NCI-H2081 treated with DMSO at 0.1 percent for 48 hours (cell line): ENCODE measurements at regions not wholly inside any gene's neighbourhood (a gene's known extent, or its start where the extent isn't known, plus 50 kb on each side); places are given as distances from the start of the nearest gene placed in this dataset.
"Not testable (repeated sequence)": the region's sequence is repeated elsewhere in the genome, so short reads cannot be mapped to it uniquely, and the experiment has no call there.

ENCODE experiments used
- DNase-seq: peaks from one replicate; lab custom pipeline; 2025; lab: John Stamatoyannopoulos, UW

DNA sequence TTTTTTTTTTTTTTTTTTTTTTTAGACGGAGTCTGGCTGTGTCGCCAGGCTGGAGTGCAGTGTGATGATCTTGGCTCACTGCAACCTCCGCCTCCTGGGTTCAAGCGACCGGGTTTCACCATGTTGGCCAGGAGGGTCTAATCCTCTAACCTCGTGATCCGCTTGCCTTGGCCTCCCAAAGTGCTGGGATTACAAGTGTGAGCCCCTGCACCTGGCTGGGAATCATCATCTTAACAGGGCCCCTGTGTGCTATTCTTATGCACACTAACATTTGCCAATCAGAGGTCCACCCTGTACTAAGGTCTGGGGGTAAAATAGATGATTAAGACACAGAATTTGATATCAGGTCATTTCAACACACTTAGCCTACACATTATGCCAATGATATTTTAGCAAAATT is 278.7 kb upstream of the CHRM3 start:
- DNase-seq, result no peak

DNA sequence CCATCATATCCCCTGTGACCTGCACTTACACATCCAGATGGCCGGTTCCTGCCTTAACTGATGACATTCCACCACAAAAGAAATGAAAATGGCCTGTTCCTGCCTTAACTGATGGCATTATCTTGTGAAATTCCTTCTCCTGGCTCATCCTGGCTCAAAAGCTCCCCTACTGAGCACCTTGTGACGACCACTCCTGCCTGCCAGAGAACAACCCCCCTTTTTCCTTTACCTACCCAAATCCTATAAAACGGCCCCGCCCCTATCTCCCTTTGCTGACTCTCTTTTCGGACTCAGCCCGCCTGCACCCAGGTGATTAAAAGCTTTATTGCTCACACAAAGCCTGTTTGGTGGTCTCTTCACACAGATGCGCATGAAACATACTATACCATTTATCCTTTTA is 279.7 kb upstream of the CHRM3 start:
- not testable (repeated sequence) for DNase-seq

DNA sequence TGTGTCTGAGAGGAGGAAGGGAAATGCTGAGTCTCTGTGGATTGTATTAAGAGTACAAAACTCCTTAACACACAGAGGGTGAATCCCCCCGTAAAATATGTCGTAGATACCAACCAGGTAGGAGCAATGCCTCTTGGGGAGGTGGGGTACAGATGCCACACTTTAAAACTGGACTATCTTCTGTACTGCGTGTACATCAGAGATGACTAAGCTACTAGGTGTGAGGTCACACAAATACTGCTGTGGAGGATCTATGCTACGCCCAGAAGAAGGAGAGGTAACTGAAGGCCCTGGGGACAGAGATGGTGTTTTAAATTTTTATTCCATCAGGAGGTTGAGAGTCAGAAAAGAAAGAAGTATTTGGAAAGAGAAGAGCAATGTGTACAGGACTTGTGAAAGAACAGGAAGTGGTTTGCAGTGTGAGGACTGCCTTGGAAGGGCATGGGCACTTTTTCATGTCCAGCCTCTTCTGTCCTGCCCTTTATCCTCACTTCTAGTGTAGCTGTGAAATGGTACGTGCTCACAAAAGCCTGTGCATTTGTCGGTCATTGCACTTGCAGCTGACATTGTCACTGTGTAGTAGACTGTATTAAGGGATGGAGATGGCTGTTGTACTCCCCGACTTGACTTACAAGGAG is 287.8 kb upstream of the CHRM3 start:
- DNase-seq, result no peak

DNA sequence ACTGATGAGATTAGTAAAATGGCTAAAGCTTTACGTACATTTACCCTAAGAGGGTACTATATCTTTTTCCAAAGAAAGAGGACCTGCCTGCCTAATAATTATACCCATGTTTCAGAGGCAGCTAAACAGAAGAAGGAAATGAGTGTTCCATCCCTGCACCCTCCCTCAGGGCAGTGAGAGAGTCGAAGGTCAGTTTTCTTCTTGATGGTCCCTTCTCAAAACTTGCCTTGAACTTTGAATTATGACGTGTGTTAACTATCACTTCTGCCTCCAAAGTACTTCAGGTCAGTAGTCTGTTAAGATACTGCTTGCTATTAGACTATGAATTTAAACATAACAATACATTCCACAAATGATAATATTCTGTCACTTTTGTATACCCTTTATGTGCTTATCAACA is 294.8 kb upstream of the CHRM3 start:
- no peak for DNase-seq

GRCh38 chr1:239084459-239085080 is 301.8 kb upstream of the CHRM3 start:
- no peak for DNase-seq

DNA sequence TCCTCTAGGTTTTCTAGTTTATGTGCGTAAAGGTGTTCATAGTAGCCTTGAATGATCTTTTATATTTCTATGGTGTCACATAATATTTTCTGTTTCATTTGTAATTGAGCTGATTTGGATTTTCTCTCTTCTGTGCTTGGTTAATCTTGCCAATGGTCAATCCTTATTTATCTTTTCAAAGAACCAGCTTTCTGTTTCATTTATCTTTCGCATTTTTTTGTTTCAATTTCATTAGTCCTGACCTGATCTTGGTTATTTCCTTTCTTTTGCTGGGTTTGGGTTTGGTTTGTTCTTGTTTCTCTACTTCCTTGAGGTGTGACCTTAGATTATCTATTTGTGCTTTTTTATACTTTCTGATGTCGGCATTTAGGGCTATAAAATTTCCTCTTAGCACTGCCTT is 304.4 kb upstream of the CHRM3 start:
- DNase-seq, result not testable (repeated sequence)

- no peak for DNase-seq
Observed at GRCh38 chr1:239067480-239067879, 318.9 kb upstream of the CHRM3 start.

GRCh38 chr1:239067058-239067457 is 319.3 kb upstream of the CHRM3 start:
- DNase-seq, result no peak

DNA sequence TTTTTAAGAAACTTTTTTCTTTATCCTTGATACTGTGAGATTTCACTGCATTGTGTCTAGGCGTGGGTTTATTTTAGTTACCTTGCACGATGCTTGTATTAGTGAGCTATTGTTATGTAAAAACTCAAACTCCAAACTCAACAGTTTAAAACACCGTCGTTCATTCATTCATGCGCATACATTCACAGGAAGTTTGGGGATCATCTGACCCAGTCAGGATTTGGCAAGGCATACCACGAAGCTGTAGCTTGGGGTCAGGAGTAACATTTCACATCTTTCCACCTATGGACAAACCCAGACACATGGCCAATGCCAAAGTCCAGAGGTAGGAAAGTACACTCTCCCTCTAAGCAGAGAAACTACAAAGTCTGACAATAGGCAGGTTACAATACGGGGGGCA is 324.6 kb upstream of the CHRM3 start:
- no peak for DNase-seq

DNA sequence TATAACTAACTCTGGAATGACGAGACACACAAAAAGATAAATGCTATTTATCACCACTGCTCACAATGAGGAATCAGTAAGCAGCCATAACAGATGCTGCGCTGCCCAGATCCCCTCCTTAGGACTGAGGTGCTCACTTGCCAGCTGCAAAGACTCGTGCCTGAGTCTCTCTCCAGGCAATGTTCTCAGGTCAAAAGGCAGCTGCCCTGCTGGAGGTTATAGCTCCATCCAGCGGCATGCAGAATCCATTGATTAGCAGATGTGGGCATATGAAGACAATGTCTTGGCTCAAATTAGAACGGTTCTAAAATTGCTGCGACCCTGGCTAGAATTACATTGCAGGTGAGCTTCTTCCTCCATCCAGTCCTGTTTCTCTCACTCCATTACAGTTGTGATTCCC is 328.2 kb upstream of the CHRM3 start:
- no peak for DNase-seq

GRCh38 chr1:239056940-239057339 is 329.4 kb upstream of the CHRM3 start:
- no peak for DNase-seq

DNA sequence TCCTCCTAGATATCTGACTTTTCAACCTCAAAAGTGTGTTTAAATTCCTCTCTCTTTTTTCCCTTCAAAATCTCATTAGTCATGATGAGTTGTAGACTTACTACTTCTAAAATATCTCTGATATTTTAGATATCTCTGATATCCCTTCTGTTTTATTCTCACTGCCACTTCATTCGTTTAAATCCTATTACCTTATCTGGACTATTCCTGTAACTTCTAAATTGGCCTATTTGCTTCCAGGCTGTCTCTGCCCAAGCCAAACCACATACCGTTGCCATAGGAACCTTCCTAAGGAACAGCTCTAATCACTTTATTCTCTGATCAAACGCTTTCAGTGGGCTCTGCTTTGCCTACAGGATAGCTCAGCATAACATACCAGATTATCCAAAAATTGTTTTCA is 333.1 kb upstream of the CHRM3 start:
- no peak for DNase-seq

DNA sequence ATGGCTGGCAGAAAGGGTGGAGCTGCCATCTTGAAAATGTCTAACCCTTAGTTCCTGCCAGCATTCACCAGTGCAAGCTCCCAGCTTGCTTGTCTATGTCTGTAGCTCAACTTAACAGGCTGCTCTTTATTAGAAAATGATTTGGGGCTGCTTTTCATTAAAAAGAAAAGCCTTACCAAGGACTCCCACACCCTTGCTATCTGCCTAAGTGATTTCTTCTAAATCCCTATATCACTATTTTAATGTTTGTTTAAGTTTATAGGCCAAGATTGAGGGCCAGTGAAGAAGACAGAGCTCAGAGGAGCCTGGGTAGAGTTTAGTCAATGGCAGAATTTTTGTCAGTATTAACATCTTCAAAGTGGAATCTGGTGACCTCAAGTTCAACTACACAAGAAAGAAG is 336.8 kb upstream of the CHRM3 start:
- no peak for DNase-seq

DNA sequence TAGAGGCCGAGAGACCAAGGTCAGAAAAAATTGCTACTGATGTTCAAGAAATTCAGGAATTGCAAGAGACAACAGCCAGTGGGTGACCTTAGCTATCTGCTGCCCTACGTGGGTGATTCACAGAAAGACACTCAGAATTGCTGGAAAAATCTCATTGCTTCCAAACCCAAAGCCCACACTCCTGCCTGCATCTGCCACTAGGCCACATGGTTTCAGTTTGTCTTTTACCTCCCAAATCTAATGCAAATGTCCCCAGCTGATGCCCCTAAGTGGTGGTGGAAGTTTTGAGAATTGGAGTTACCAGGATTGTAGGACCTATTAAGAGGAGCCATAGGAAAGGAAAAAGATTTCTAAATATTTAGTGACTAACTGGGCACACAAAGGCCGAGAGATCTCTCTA is 341.5 kb upstream of the CHRM3 start:
- no peak for DNase-seq

GRCh38 chr1:239040523-239040922 is 345.8 kb upstream of the CHRM3 start:
- DNase-seq, result no peak

DNA sequence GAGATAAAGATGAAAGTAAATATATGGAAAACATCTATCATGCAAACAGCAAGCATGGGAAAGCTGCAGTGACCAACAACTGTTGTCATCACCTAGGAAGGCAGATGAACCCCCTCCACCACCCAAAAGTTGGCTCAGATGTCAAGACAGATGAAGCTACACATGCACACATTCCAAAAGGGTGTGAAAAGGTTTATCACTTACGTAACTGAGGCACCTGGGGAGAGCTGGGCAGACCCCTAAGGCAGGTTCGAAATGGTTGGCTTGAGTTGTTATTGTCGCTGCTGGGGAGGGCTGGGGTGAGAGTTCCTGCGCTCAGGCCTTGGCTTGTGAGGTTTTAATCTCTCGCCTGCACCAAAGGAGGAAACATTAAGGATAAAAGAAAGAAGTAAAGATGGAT is 355.1 kb upstream of the CHRM3 start:
- no peak for DNase-seq

- no peak for DNase-seq
Observed at GRCh38 chr1:239025997-239026694, 360.2 kb upstream of the CHRM3 start.

DNA sequence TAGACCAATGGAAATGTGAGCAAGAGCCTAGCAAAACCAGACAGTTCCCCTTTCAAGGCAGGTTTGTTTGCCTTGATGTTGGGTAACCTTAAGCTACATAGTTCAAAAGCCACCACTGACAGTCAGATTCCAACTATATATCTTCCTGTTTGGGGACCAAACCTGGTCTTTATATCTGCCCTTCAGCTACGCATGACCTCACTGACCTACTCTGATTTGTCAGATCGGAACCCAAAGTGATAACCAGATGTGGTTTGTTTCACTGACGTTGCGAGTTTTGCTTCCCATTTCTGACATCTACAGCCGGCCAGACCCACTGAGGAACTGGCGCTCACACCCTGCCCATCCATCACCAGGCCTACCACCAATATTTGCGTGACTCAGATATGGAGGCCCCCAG is 361.1 kb upstream of the CHRM3 start:
- DNase-seq, result no peak

DNA sequence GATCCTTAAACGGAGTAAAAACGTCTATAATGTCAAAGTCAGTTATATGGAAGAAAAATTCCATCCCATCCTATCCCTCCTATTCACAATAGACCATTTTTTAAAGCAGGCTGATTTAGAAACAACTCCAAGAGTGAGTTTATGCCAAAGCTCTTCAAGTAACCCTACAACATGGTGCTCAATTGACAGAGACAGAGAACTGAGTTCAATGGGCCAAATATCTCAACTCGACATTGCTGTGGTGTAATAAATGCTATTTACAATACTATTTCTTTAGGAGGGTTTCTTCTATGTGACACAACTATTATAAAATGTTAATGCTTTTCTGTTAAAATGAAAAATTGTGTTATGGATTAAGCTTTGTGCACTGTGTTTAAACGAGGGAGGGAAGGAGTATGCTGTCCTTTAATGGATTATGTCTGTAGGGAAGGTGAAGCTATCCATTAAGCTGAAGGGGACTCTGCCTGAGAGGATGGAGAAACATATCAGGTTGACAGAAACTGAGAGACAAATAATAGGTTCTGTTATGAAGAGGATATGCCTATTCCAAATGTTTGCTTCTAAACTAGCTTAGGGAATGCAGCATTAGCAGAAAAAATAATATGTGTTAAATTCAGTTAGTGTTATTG is 362.5 kb upstream of the CHRM3 start:
- DNase-seq, result no peak

DNA sequence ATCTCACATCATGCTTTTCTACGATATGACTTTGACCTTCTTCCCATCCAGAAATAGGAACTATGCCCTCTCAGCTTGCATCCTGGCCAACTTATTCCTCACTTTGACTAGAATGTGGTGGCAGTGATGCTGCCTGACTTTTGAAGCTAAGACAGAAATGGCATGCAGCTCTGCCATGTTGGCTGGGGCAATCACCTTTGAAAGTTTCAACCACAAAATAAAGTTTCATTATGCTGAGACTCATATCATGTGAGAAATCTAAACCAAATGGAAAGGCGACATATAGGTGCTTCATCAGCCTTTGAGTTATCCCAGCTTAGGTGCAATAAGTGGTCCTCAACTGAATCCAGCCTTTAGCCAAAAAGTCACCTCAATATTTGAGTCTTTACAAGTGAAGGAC is 370.0 kb upstream of the CHRM3 start:
- no peak for DNase-seq

DNA sequence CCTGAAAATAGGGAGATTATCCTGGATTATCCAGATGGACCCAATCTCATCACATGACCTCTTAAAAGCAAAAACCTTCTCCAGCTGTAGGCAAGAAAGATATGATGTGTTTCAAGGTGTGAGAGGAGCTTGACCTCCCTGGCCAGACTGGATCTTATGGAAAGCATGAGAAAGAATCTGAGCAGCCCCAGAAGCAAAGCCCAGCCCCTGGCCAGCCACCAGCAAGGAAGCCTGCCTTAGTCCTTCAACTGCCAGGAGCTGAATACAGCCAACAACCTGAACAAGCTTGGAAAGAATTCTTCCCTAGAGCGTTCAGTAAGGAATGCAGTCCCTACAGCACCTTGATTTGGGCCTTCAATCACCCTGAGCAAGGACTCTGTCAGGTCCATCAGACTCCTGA is 375.0 kb upstream of the CHRM3 start:
- DNase-seq, result no peak

- no peak for DNase-seq
Observed at GRCh38 chr1:239008568-239008967, 377.8 kb upstream of the CHRM3 start.

- DNase-seq, result no peak
Observed at GRCh38 chr1:239006276-239006675, 380.1 kb upstream of the CHRM3 start.
